Liver (tissue), 8 donors: ENCODE measurements at regions not wholly inside any gene's neighbourhood (a gene's known extent, or its start where the extent isn't known, plus 50 kb on each side); places are given as distances from the start of the nearest gene placed in this dataset.

Source experiments
- DNase-seq: peaks from one replicate; pipeline ENCODE4 v3.0.0-alpha.2; 2017; ENCODE audit warnings: low spot score
- H3K27ac ChIP-seq, 2 donors: one replicate each; pipeline ENCODE4 v1.7.0; 2013; ENCODE audit warnings: inconsistent platforms in 2 of 2, low read length in 2 of 2, control low read depth in 1 of 2, low read depth in 1 of 2, mild to moderate bottlenecking in 1 of 2
- H3K27me3 ChIP-seq, 4 donors: one replicate each; pipeline versions ENCODE4 v1.6.1 to v1.7.0; 2013; ENCODE audit warnings: low read length in 3 of 4, inconsistent platforms in 1 of 4, mild to moderate bottlenecking in 1 of 4, moderate library complexity in 1 of 4; ENCODE audit not compliant: control insufficient read depth in 4 of 4, insufficient read depth in 4 of 4
- H3K36me3 ChIP-seq, 4 donors: one replicate each; pipeline versions ENCODE4 v1.6.1 to v1.7.0; 2013; ENCODE audit warnings: low read length in 3 of 4, mild to moderate bottlenecking in 3 of 4, low read depth in 1 of 4, moderate library complexity in 1 of 4; ENCODE audit not compliant: control insufficient read depth in 4 of 4, insufficient read depth in 3 of 4
- H3K4me1 ChIP-seq, 4 donors: one replicate each; pipeline versions ENCODE4 v1.6.1 to v1.7.0; 2013; ENCODE audit warnings: low read length in 3 of 4, mild to moderate bottlenecking in 3 of 4, moderate library complexity in 1 of 4; ENCODE audit not compliant: control insufficient read depth in 4 of 4, insufficient read depth in 4 of 4
- H3K4me3 ChIP-seq, 3 donors: one replicate each; pipeline versions ENCODE4 v1.6.1 to v1.7.0; 2013; ENCODE audit warnings: low read length in 3 of 3, control low read depth in 1 of 3, low read depth in 1 of 3, mild to moderate bottlenecking in 1 of 3
- H3K9ac ChIP-seq, 2 donors: one replicate each; pipeline ENCODE4 v1.7.0; 2013; ENCODE audit warnings: low read length in 2 of 2, mild to moderate bottlenecking in 2 of 2, moderate library complexity in 2 of 2, control low read depth in 1 of 2, low read depth in 1 of 2
- H3K9me3 ChIP-seq, 4 donors: one replicate each; pipeline versions ENCODE4 v1.6.1 to v1.7.0; 2013; ENCODE audit warnings: low read length in 3 of 4; ENCODE audit not compliant: control insufficient read depth in 4 of 4
- EGR1 ChIP-seq, 2 donors: IDR thresholded peaks; 2 replicates each; pipeline ENCODE4 v1.6.1; 2016 to 2018; ENCODE audit warnings: antibody characterized with exemption in 2 of 2, low read depth in 2 of 2
- FOXA1 ChIP-seq: IDR thresholded peaks from 2 replicates; pipeline ENCODE4 v1.6.1; 2016; ENCODE audit warnings: antibody characterized with exemption
- FOXA2 ChIP-seq: IDR thresholded peaks from 2 replicates; pipeline ENCODE4 v1.6.1; 2016; ENCODE audit warnings: antibody characterized with exemption
- GABPA ChIP-seq, 2 donors: IDR thresholded peaks in 1 of 2; conservative IDR thresholded peaks in 1 of 2; 2 replicates each; pipeline ENCODE4 v1.6.1; 2016; ENCODE audit warnings: antibody characterized with exemption in 2 of 2, mild to moderate bottlenecking in 1 of 2, moderate library complexity in 1 of 2
- HNF4A ChIP-seq, 2 donors: conservative IDR thresholded peaks; 2 replicates each; pipeline ENCODE4 v1.6.1; 2016; ENCODE audit warnings: antibody characterized with exemption in 2 of 2, mild to moderate bottlenecking in 2 of 2
- HNF4G ChIP-seq: IDR thresholded peaks from 2 replicates; pipeline ENCODE4 v1.6.1; 2016; ENCODE audit warnings: antibody characterized with exemption
- JUND ChIP-seq, 2 donors: IDR thresholded peaks; 2 replicates each; pipeline ENCODE4 v1.6.1; 2016; ENCODE audit warnings: antibody characterized with exemption in 2 of 2
- MAX ChIP-seq: IDR thresholded peaks from 2 replicates; pipeline ENCODE4 v1.6.1; 2016; ENCODE audit warnings: antibody characterized with exemption
- NR2F2 ChIP-seq: IDR thresholded peaks from 2 replicates; pipeline ENCODE4 v1.6.1; 2016; ENCODE audit warnings: antibody characterized with exemption
- RAD21 ChIP-seq, 2 donors: IDR thresholded peaks; 2 replicates each; pipeline ENCODE4 v1.6.1; 2016; ENCODE audit warnings: antibody characterized with exemption in 2 of 2, mild to moderate bottlenecking in 2 of 2
- RXRA ChIP-seq, 2 donors: IDR thresholded peaks; 2 replicates each; pipeline ENCODE4 v1.6.1; 2017 to 2018; ENCODE audit warnings: antibody characterized with exemption in 2 of 2, mild to moderate bottlenecking in 1 of 2
- SP1 ChIP-seq: IDR thresholded peaks from 2 replicates; pipeline ENCODE4 v1.6.1; 2018; ENCODE audit warnings: antibody characterized with exemption, mild to moderate bottlenecking
- TAF1 ChIP-seq: conservative IDR thresholded peaks from 2 replicates; pipeline ENCODE4 v1.6.1; 2016; ENCODE audit warnings: antibody characterized with exemption, mild to moderate bottlenecking
- YY1 ChIP-seq: IDR thresholded peaks from 2 replicates; pipeline ENCODE4 v1.6.1; 2016; ENCODE audit warnings: antibody characterized with exemption, mild to moderate bottlenecking
- ZBTB33 ChIP-seq: IDR thresholded peaks from 2 replicates; pipeline ENCODE4 v1.6.1; 2016; ENCODE audit warnings: antibody characterized with exemption
- WGBS: extraction: QIAGEN DNeasy Blood & Tissue Kit; methylation state at CpG from one replicate; pipeline ENCODE4 v1.1.7; 2013; 5-methylcytosine and 5-hydroxymethylcytosine counted together
- TF ChIP-seq, protein P1 (sequence below): IDR thresholded peaks from 2 replicates; pipeline ENCODE4 v1.6.1; 2016; ENCODE audit warnings: antibody characterized with exemption, mild to moderate bottlenecking
- TF ChIP-seq, protein P2 (sequence below): fragments of 150-350 bp; IDR thresholded peaks from 2 replicates; pipeline ENCODE4 v1.5.1; 2017; ENCODE audit warnings: improper control_type of control experiment, low read depth, low read length; ENCODE audit not compliant: missing input control
- TF ChIP-seq, protein P3 (sequence below): IDR thresholded peaks from 2 replicates; pipeline ENCODE4 v1.6.1; 2016; ENCODE audit warnings: antibody characterized with exemption
- donor health status: healthy.
- donor health status: healthy.
- donor health status: healthy.
- donor health status: healthy.
- donor health status: healthy.

DNA sequence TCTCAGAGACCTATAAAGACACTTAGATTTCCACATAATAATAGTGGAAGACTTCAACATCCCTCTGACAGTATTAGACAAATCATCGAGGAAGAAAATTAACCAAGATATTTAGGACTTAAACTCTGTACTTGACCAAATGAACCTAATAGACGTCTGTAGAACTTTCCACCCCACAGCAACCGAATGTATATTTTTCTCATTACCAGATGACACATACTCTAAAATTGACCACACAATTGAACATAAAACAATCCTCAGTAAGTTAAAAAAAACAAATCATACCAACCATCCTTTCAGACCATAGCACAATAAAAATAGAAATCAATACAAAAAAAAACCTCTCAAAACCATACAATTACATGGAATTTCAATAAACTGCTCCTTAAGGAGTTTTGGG is 201.0 kb downstream of the POSTN start:
- Histone ChIP-seq H3K4me1 (no peaks in the 10 kb centered on the region), H3K4me3 (no peak overlapping the region), H3K9me3 (peaks cover 0 to 2% (median 0%) of the 10 kb centered on the region in 4 donors), H3K27me3 (no peaks in the 10 kb centered on the region), H3K9ac (no peak overlapping the region), H3K36me3 (no peaks in the 10 kb centered on the region), H3K27ac (no peak overlapping the region)
- WGBS = 82% methylated on average over 3 of the region's 3 CpGs
- TF ChIP-seq RAD21 (IDR thresholded peaks at IDR 0.05) (no peak), MAX (no peak), GABPA (IDR thresholded peaks at IDR 0.05 in 1 of 2, conservative IDR thresholded peaks at IDR 0.05 in 1 of 2) (no peak), FOXA1 (no peak), RXRA (IDR thresholded peaks at IDR 0.05) (no peak), EGR1 (IDR thresholded peaks at IDR 0.05; ENCODE audit: low read depth in 2 of 2) (no peak), YY1 (no peak), JUND (IDR thresholded peaks at IDR 0.05) (no peak), FOXA2 (no peak), HNF4A (conservative IDR thresholded peaks at IDR 0.05) (no peak), NR2F2 (no peak), TAF1 (no peak), ZBTB33 (no peak), SP1 (no peak), HNF4G (no peak)
- TF ChIP-seq, protein P1, sequence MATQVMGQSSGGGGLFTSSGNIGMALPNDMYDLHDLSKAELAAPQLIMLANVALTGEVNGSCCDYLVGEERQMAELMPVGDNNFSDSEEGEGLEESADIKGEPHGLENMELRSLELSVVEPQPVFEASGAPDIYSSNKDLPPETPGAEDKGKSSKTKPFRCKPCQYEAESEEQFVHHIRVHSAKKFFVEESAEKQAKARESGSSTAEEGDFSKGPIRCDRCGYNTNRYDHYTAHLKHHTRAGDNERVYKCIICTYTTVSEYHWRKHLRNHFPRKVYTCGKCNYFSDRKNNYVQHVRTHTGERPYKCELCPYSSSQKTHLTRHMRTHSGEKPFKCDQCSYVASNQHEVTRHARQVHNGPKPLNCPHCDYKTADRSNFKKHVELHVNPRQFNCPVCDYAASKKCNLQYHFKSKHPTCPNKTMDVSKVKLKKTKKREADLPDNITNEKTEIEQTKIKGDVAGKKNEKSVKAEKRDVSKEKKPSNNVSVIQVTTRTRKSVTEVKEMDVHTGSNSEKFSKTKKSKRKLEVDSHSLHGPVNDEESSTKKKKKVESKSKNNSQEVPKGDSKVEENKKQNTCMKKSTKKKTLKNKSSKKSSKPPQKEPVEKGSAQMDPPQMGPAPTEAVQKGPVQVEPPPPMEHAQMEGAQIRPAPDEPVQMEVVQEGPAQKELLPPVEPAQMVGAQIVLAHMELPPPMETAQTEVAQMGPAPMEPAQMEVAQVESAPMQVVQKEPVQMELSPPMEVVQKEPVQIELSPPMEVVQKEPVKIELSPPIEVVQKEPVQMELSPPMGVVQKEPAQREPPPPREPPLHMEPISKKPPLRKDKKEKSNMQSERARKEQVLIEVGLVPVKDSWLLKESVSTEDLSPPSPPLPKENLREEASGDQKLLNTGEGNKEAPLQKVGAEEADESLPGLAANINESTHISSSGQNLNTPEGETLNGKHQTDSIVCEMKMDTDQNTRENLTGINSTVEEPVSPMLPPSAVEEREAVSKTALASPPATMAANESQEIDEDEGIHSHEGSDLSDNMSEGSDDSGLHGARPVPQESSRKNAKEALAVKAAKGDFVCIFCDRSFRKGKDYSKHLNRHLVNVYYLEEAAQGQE = no peak
- TF ChIP-seq, protein P2, sequence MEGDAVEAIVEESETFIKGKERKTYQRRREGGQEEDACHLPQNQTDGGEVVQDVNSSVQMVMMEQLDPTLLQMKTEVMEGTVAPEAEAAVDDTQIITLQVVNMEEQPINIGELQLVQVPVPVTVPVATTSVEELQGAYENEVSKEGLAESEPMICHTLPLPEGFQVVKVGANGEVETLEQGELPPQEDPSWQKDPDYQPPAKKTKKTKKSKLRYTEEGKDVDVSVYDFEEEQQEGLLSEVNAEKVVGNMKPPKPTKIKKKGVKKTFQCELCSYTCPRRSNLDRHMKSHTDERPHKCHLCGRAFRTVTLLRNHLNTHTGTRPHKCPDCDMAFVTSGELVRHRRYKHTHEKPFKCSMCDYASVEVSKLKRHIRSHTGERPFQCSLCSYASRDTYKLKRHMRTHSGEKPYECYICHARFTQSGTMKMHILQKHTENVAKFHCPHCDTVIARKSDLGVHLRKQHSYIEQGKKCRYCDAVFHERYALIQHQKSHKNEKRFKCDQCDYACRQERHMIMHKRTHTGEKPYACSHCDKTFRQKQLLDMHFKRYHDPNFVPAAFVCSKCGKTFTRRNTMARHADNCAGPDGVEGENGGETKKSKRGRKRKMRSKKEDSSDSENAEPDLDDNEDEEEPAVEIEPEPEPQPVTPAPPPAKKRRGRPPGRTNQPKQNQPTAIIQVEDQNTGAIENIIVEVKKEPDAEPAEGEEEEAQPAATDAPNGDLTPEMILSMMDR = no peak
- TF ChIP-seq, protein P3, sequence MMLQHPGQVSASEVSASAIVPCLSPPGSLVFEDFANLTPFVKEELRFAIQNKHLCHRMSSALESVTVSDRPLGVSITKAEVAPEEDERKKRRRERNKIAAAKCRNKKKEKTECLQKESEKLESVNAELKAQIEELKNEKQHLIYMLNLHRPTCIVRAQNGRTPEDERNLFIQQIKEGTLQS = no peak
- DNase-seq = no peak
